ENCODE measurements at regions not wholly inside any gene's neighbourhood (a gene's known extent, or its start where the extent isn't known, plus 50 kb on each side); places are given as distances from the start of the nearest gene placed in this dataset.
"Not testable (repeated sequence)": the region's sequence is repeated elsewhere in the genome, so short reads cannot be mapped to it uniquely, and the experiment has no call there.

- DNase-seq, result no peak
Observed at GRCh38 chr12:93980711-93981110, 167.7 kb upstream of the PLXNC1 start.

- no peak for DNase-seq
Observed at GRCh38 chr12:93981411-93981810, 167.0 kb upstream of the PLXNC1 start.

- DNase-seq, result no peak
Observed at GRCh38 chr12:93982771-93983315, 165.5 kb upstream of the PLXNC1 start.

- no peak for DNase-seq
Observed at GRCh38 chr12:93984005-93984404, 164.4 kb upstream of the PLXNC1 start.

- DNase-seq, result no peak
Observed at GRCh38 chr12:93989949-93990348, 158.4 kb upstream of the PLXNC1 start.

GRCh38 chr12:93990832-93991803 is 157.3 kb upstream of the PLXNC1 start:
- DNase-seq, result no peak

GRCh38 chr12:93991829-93992461 is 156.4 kb upstream of the PLXNC1 start:
- DNase-seq, result no peak

GRCh38 chr12:93994721-93995120 is 153.7 kb upstream of the PLXNC1 start:
- DNase-seq, result no peak

- DNase-seq, result no peak
Observed at GRCh38 chr12:93996321-93996720, 152.1 kb upstream of the PLXNC1 start.

GRCh38 chr12:94001691-94002090 is 146.7 kb upstream of the PLXNC1 start:
- DNase-seq, result no peak

- DNase-seq, result not testable (repeated sequence)
Observed at GRCh38 chr12:94002925-94003324, 145.5 kb upstream of the PLXNC1 start.

- not testable (repeated sequence) for DNase-seq
Observed at GRCh38 chr12:94007833-94008232, 140.5 kb upstream of the PLXNC1 start.

- DNase-seq, result no peak
Observed at GRCh38 chr12:94010307-94010706, 138.1 kb upstream of the PLXNC1 start.

GRCh38 chr12:94012071-94012470 is 136.3 kb upstream of the PLXNC1 start:
- no peak for DNase-seq

- no peak for DNase-seq
Observed at GRCh38 chr12:94012590-94012989, 135.8 kb upstream of the PLXNC1 start.

- DNase-seq, result not testable (repeated sequence)
Observed at GRCh38 chr12:94017247-94017646, 131.1 kb upstream of the PLXNC1 start.

GRCh38 chr12:94020335-94020734 is 128.0 kb upstream of the PLXNC1 start:
- no peak for DNase-seq

- DNase-seq, result no peak
Observed at GRCh38 chr12:94023879-94024278, 124.5 kb upstream of the PLXNC1 start.

GRCh38 chr12:94025068-94025467 is 123.3 kb upstream of the PLXNC1 start:
- no peak for DNase-seq

GRCh38 chr12:94025756-94026155 is 122.6 kb upstream of the PLXNC1 start:
- no peak for DNase-seq

GRCh38 chr12:94026596-94026995 is 121.8 kb upstream of the PLXNC1 start:
- no peak for DNase-seq

GRCh38 chr12:94027561-94027960 is 120.8 kb upstream of the PLXNC1 start:
- DNase-seq, result no peak

GRCh38 chr12:94031763-94032162 is 116.6 kb upstream of the PLXNC1 start:
- DNase-seq, result no peak

- DNase-seq, result no peak
Observed at GRCh38 chr12:94032368-94032767, 116.0 kb upstream of the PLXNC1 start.
